HEK293T (cell line): ENCODE measurements at regions not wholly inside any gene's neighbourhood (a gene's known extent, or its start where the extent isn't known, plus 50 kb on each side); places are given as distances from the start of the nearest gene placed in this dataset.
"Not testable (repeated sequence)": the region's sequence is repeated elsewhere in the genome, so short reads cannot be mapped to it uniquely, and the experiment has no call there.

Experiments used
- CTCF ChIA-PET: fragments of 350-600 bp; formaldehyde crosslinking; extraction: SDS; loops from one replicate; lab custom pipeline; 2021; ENCODE audit warnings: antibody characterized with exemption, inconsistent platforms; lab: Yijun Ruan, JAX
- POLR2A ChIA-PET: fragments of 350-600 bp; formaldehyde crosslinking; extraction: SDS; loops from one replicate; lab custom pipeline; 2020; ENCODE audit warnings: antibody characterized with exemption, inconsistent platforms; lab: Yijun Ruan, JAX
- DNase-seq: peaks from one replicate; pipeline ENCODE4 v3.0.0; 2012; ENCODE audit warnings: mixed read lengths; ENCODE audit errors: extremely low spot score
- ARNT ChIP-seq: fragments of 450-650 bp; IDR thresholded peaks from 2 replicates; pipeline ENCODE4 v1.6.1; 2017; ENCODE audit warnings: mild to moderate bottlenecking
- BHLHE40 ChIP-seq: fragments of 450-650 bp; IDR thresholded peaks from 2 replicates; pipeline ENCODE4 v1.6.1; 2016; ENCODE audit warnings: mild to moderate bottlenecking, moderate library complexity, borderline replicate concordance
- CTBP1 ChIP-seq: fragments of 450-650 bp; IDR thresholded peaks from 2 replicates; pipeline ENCODE4 v1.6.1; 2016; ENCODE audit warnings: borderline replicate concordance
- ELF4 ChIP-seq: fragments of 450-650 bp; IDR thresholded peaks from 2 replicates; pipeline ENCODE4 v1.6.1; 2017; ENCODE audit warnings: antibody characterized with exemption
- FOXA1 ChIP-seq: fragments of 450-650 bp; IDR thresholded peaks from 2 replicates; pipeline ENCODE4 v1.6.1; 2016; ENCODE audit warnings: mild to moderate bottlenecking
- FOXK2 ChIP-seq: fragments of 450-650 bp; IDR thresholded peaks from 2 replicates; pipeline ENCODE4 v1.6.1; 2016; ENCODE audit warnings: mild to moderate bottlenecking
- FOXM1 ChIP-seq: fragments of 450-650 bp; IDR thresholded peaks from 2 replicates; pipeline ENCODE4 v1.6.1; 2017; ENCODE audit warnings: mild to moderate bottlenecking, borderline replicate concordance
- HDGF ChIP-seq: fragments of 450-650 bp; IDR thresholded peaks from 2 replicates; pipeline ENCODE4 v1.6.1; 2017; ENCODE audit warnings: antibody characterized with exemption, borderline replicate concordance
- L3MBTL2 ChIP-seq: fragments of 450-650 bp; conservative IDR thresholded peaks from 2 replicates; pipeline ENCODE4 v1.6.1; 2016; ENCODE audit warnings: mild to moderate bottlenecking
- LEF1 ChIP-seq: fragments of 450-650 bp; IDR thresholded peaks from 2 replicates; pipeline ENCODE4 v1.6.1; 2017; ENCODE audit warnings: mild to moderate bottlenecking, borderline replicate concordance
- NFRKB ChIP-seq: fragments of 450-650 bp; IDR thresholded peaks from 2 replicates; pipeline ENCODE4 v1.6.1; 2016; ENCODE audit warnings: mild to moderate bottlenecking, moderate library complexity
- PKNOX1 ChIP-seq: fragments of 450-650 bp; IDR thresholded peaks from 2 replicates; pipeline ENCODE4 v1.6.1; 2016
- SP1 ChIP-seq: fragments of 450-650 bp; IDR thresholded peaks from 2 replicates; pipeline ENCODE4 v1.6.1; 2017
- SUZ12 ChIP-seq: fragments of 450-650 bp; IDR thresholded peaks from 2 replicates; pipeline ENCODE4 v1.6.1; 2016; ENCODE audit warnings: mild to moderate bottlenecking
- TARDBP ChIP-seq: fragments of 450-650 bp; IDR thresholded peaks from 2 replicates; pipeline ENCODE4 v1.6.1; 2016
- ZNF384 ChIP-seq: fragments of 450-650 bp; IDR thresholded peaks from 2 replicates; pipeline ENCODE4 v1.6.1; 2016

GRCh38 chr2:187627153-187627552 lies 72.9 kb upstream of the TFPI start:
- DNase-seq, result no peak
- no peak for TF ChIP-seq NFRKB
- no peak for TF ChIP-seq ZNF384
- no peak for TF ChIP-seq BHLHE40
- TF ChIP-seq CTBP1, result no peak
- TF ChIP-seq PKNOX1, result no peak
- TF ChIP-seq ARNT, result no peak
- ChIA-PET POLR2A (no interaction called here), CTCF (no interaction called here)

- DNase-seq, POLR2A ChIA-PET, CTCF ChIA-PET: not testable (repeated sequence)
Observed at GRCh38 chr2:187636731-187637391, 82.6 kb upstream of the TFPI start.

DNA sequence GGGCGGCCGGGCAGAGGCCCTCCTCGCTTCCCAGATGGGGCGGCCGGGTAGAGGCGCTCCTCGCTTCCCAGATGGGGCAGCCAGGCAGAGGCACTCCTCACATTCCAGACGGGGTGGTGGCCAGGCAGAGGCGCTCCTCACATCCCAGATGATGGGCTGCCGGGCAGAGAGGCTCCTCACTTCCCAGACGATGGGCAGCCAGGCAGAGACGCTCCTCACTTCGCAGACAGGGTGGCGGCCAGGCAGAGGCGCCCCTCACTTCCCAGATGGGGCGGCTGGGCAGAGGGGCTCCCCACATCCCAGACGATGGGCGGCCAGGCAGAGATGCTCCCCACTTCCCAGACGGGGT lies 83.1 kb upstream of the TFPI start:
- DNase-seq, CTCF ChIA-PET, POLR2A ChIA-PET: not testable (repeated sequence)

- DNase-seq, POLR2A ChIA-PET, CTCF ChIA-PET: not testable (repeated sequence)
Observed at GRCh38 chr2:187637771-187638170, 83.5 kb upstream of the TFPI start.

- DNase-seq, result no peak
- TF ChIP-seq BHLHE40, result no peak
- TF ChIP-seq SP1, result no peak
- TF ChIP-seq L3MBTL2, result no peak
- TF ChIP-seq HDGF, result no peak
- TF ChIP-seq CTBP1, result no peak
- no peak for TF ChIP-seq LEF1
- no peak for TF ChIP-seq FOXA1
- no peak for TF ChIP-seq ZNF384
- no peak for TF ChIP-seq TARDBP
- TF ChIP-seq FOXK2, result no peak
- TF ChIP-seq FOXM1, result no peak
- no peak for TF ChIP-seq ARNT
- no peak for TF ChIP-seq PKNOX1
- no peak for TF ChIP-seq SUZ12
- no peak for TF ChIP-seq ELF4
- TF ChIP-seq NFRKB, result no peak
- CTCF ChIA-PET, result no interaction called here
- POLR2A ChIA-PET, result no interaction called here
Observed at GRCh38 chr2:187638840-187639239, 84.6 kb upstream of the TFPI start.

- DNase-seq, result no peak
- TF ChIP-seq FOXA1 (no peak), ARNT (no peak), NFRKB (no peak), PKNOX1 (no peak), FOXK2 (no peak)
- ChIA-PET CTCF (no interaction called here), POLR2A (no interaction called here)
Observed at GRCh38 chr2:187640926-187641510, 86.8 kb upstream of the TFPI start.

GRCh38 chr2:187642498-187642897 lies 88.3 kb upstream of the TFPI start:
- CTCF ChIA-PET, result no interaction called here
- TF ChIP-seq ELF4 (no peak), FOXA1 (no peak), SUZ12 (no peak), L3MBTL2 (no peak), ARNT (no peak), BHLHE40 (no peak), ZNF384 (no peak), HDGF (no peak), FOXM1 (no peak), TARDBP (no peak), NFRKB (no peak), LEF1 (no peak), FOXK2 (no peak), PKNOX1 (no peak), CTBP1 (no peak), SP1 (no peak)
- POLR2A ChIA-PET, result no interaction called here
- DNase-seq, result no peak
